Omental fat pad (tissue), 3 donors: ENCODE measurements at regions not wholly inside any gene's neighbourhood (a gene's known extent, or its start where the extent isn't known, plus 50 kb on each side); places are given as distances from the start of the nearest gene placed in this dataset.
"Not testable (repeated sequence)": the region's sequence is repeated elsewhere in the genome, so short reads cannot be mapped to it uniquely, and the experiment has no call there.

Experiments used
- ATAC-seq: fragments of 150-250 bp; one replicate; pipeline ENCODE4 v1.9.1; 2016; ENCODE audit warnings: mild to moderate bottlenecking, moderate library complexity; ENCODE audit not compliant: low FRiP score
- DNase-seq: peaks from one replicate; pipeline ENCODE4 v3.0.0-alpha.2; 2019; ENCODE audit warnings: low spot score
- CTCF ChIP-seq, 3 donors: fragments of 450-650 bp; IDR thresholded peaks; one replicate each; pipeline ENCODE4 v1.5.1; 2016 to 2017; ENCODE audit warnings: antibody characterized with exemption in 3 of 3, mild to moderate bottlenecking in 3 of 3, moderate library complexity in 2 of 3

DNA sequence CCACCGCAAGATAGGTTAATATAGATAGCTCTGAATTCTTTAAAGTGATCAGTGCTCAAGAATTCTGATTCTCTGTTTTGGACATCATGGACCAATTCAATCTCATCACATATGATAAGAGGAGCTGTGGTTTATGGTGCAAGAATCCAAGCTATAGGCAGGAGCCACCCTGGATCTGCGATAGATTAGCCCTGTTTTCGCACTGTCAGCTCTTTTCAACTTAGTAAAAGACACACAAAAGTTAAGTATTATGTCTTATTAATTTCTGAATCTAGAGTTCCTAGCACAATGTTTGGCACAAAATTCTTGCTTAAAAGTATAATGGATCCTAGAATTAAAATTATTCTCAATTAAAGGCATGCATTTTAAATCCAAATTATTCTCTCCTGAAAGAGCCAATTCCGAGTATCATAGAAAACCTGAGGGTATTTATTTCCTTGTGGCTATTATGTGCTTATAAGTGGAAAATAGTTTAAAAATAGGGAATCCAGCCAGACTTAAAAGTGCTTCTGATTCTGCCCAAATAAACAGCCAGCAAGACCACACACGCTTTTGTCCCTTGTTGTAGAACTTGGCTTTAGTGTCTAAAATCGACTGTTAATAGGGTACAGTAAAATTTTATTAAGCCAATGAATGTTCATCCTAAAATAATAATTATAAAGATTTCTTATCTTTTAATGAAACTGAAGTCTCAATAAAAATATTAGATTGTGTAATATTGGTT lies 184.9 kb upstream of the FLRT2 start:
- no peak for ATAC-seq
- no peak for DNase-seq
- TF ChIP-seq CTCF (IDR thresholded peaks at IDR 0.05) = no peak

DNA sequence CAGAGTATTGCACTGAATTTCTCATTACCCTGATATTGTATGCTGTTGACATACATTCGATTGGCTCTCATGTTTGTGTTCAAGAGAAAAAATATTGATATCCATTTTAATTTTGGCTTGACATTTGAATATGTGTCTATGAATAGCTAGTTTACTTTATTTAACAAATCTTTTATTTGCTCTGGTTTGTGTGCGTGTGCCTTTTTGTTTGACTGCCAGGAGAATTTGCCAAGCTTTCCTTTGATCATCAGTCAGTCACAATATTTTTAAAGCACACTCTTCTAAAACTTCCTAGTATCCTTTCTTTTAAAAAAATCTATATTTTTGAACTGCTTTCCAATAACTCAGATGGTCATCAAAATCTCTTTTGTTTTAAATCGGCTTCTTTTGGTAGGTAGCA lies 179.3 kb upstream of the FLRT2 start:
- no peak for DNase-seq
- ATAC-seq = no peak
- TF ChIP-seq CTCF (IDR thresholded peaks at IDR 0.05) = no peak

DNA sequence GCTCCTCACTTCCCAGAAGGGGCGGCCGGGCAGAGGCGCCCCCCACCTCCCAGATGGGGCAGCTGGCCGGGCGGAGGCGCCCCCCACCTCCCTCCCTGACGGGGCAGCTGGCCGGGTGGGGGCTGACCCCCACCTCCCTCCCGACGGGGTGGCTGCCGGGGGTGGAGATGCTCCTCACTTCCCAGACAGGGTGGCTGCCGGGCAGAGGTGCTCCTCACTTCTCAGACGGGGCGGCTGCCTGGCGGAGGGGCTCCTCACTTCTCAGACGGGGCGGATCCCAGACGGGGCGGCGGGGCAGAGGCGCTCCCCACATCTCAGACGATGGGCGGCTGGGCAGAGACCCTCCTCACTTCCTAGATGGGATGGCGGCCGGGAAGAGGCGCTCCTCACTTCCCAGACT lies 177.4 kb upstream of the FLRT2 start:
- not testable (repeated sequence) for DNase-seq, ATAC-seq

DNA sequence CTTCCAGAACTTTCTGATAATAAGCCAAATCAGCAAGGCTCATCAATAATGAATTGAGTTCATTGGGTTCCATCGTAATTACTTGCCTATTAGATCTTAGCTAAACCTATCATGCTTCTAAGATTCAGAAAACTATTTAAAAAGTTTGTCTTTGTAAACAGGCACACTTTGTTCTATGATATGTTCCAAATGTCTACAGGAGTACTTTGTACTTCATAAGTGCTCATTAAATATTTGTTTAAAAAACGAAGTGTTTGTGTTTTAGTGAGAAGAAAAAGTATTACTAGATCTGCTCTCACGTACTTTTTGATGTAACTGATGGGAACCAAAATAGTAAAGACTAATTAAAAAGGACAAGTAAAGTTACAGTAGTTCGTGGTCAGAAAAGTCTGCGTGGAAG lies 172.8 kb upstream of the FLRT2 start:
- no peak for TF ChIP-seq CTCF (IDR thresholded peaks at IDR 0.05)
- no peak for DNase-seq
- ATAC-seq = no peak

DNA sequence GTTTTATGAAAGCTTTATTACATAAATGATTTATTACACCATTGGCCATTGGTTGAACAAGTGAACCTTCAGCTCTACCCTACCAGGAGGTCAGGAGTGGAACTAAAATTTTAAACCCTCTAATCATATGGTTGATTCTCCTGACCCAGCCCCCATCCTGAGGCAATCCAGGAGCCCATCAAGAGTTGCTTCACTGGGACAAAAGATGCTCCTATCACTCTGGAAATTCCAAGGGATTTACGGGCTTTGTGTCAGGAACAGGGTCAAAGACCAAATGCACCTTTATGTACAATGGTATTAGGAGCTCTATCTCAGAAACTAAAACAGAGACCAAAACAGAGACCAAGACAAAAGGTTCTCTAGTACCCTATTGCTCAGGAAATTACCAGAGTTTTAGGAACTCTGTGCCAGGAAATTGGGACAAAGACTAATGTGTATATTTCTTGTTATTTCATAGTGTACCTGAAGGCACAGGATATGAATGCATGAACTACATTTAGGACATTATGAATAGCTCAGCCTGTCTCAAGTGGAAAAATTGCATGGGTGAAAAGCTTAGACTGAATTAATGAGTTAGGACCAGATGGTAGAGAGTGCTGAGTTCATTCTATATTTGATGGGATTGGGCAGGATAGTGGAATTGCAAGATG lies 171.7 kb upstream of the FLRT2 start:
- no peak for TF ChIP-seq CTCF (IDR thresholded peaks at IDR 0.05)
- DNase-seq (no peak), ATAC-seq (no peak)

GRCh38 chr14:85359505-85359904 lies 170.4 kb upstream of the FLRT2 start:
- ATAC-seq = no peak
- DNase-seq = no peak
- no peak for TF ChIP-seq CTCF (IDR thresholded peaks at IDR 0.05)

DNA sequence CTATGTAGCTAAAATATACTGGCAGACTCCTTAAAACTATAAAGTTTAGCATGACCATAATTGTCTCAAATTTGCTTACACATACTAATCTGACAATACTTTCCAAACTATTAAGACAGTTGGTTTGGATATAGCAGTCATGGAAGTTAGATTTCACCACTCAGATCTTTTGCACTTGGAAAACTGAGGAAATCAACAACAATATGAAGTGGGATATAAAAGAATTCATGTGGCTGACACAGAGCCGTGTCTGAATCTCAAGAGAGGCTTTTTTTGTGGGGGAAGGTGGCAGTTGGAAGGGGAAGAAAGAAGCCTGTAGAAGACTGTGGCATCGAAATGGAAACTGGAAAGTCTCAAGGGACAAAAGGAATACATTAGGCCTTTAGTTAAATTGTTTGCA lies 166.6 kb upstream of the FLRT2 start:
- DNase-seq (no peak), ATAC-seq (no peak)
- no peak for TF ChIP-seq CTCF (IDR thresholded peaks at IDR 0.05)
